ENCODE measurements at regions not wholly inside any gene's neighbourhood (a gene's known extent, or its start where the extent isn't known, plus 50 kb on each side); places are given as distances from the start of the nearest gene placed in this dataset.

DNA sequence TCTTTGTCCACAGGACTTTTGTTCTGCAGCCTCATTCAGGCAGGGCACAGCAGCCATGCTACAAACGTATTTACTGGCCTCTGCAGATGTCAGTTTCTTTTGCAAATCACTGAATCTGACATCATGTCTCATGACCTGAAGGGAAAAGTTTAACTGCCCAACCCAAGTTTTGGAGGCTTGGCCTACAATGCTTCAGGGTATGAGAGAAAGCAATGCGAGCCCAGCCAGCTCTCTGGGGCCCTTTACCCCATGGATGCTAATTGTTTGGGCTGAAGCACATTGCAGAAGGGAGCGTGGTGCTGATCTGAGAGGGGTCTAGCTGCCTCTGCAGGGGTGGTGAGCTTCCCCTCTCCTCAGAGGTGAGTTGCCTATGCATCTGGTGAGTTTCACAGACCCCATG, 179.9 kb upstream of the CXCL12 start:
- Histone ChIP-seq H4K20me1 (ENCODE audit: low read depth) (no peaks in the 10 kb centered on the region), H3K9ac (no peak overlapping the region), H3K27ac (no peak overlapping the region), H3K79me2 (ENCODE audit: low read depth) (no peaks in the 10 kb centered on the region), H3K4me2 (no peak overlapping the region), H3K4me1 (peaks cover 8% of the 10 kb centered on the region), H3K36me3 (no peaks in the 10 kb centered on the region), H2AFZ (replicated peaks) (peak overlapping the region; percentile 11), H3K4me3 (no peak overlapping the region), H3F3A (ENCODE audit: low read depth) (no peaks in the 10 kb centered on the region), H3K27me3 (no peaks in the 10 kb centered on the region), H3K9me3 (ENCODE audit: low read depth) (no peaks in the 10 kb centered on the region)
- DNase-seq (ENCODE audit: low spot score), result no peak
- Mint-ChIP-seq H3K4me1 (no peaks in the 10 kb centered on the region), H3K36me3 (no peaks in the 10 kb centered on the region), H3K9me3 (no peaks in the 10 kb centered on the region), H3K4me3 (no peak overlapping the region), H3K27ac (no peak overlapping the region), H3K27me3 (ENCODE audit: insufficient read depth, low read depth) (peaks cover 6% of the 10 kb centered on the region)
- TF ChIP-seq EZH2 (IDR thresholded peaks at IDR 0.05), result no peak
- no peak for TF ChIP-seq CTCF (IDR thresholded peaks at IDR 0.05)
- no peak for TF ChIP-seq EZH2phosphoT487 (IDR thresholded peaks at IDR 0.05)

- no peak overlapping the region for H2AFZ ChIP-seq (replicated peaks)
- no peaks in the 10 kb centered on the region for H3K79me2 ChIP-seq (ENCODE audit: low read depth)
- no peaks in the 10 kb centered on the region for H4K20me1 ChIP-seq (ENCODE audit: low read depth)
- no peak for DNase-seq (ENCODE audit: low spot score)
- H3F3A ChIP-seq (ENCODE audit: low read depth), result no peaks in the 10 kb centered on the region
- Mint-ChIP-seq H3K27me3 (ENCODE audit: insufficient read depth, low read depth) (peaks cover 3% of the 10 kb centered on the region), H3K9me3 (no peaks in the 10 kb centered on the region), H3K27ac (no peak overlapping the region), H3K4me3 (no peak overlapping the region), H3K4me1 (no peaks in the 10 kb centered on the region), H3K36me3 (no peaks in the 10 kb centered on the region)
- H3K36me3 ChIP-seq, result no peaks in the 10 kb centered on the region
- no peaks in the 10 kb centered on the region for H3K27me3 ChIP-seq
- no peak overlapping the region for H3K4me2 ChIP-seq
- peaks cover 8% of the 10 kb centered on the region for H3K4me1 ChIP-seq
- no peak overlapping the region for H3K9ac ChIP-seq
- no peak overlapping the region for H3K27ac ChIP-seq
- no peaks in the 10 kb centered on the region for H3K9me3 ChIP-seq (ENCODE audit: low read depth)
- TF ChIP-seq EZH2 (IDR thresholded peaks at IDR 0.05), result no peak
- no peak for TF ChIP-seq EZH2phosphoT487 (IDR thresholded peaks at IDR 0.05)
- TF ChIP-seq CTCF (IDR thresholded peaks at IDR 0.05), result no peak
- no peak overlapping the region for H3K4me3 ChIP-seq
Observed at GRCh38 chr10:44566786-44567185, 181.9 kb upstream of the CXCL12 start.

- Histone ChIP-seq H3K27me3 (no peaks in the 10 kb centered on the region), H3K27ac (no peak overlapping the region), H3K4me2 (no peak overlapping the region), H2AFZ (replicated peaks) (no peak overlapping the region), H4K20me1 (ENCODE audit: low read depth) (no peaks in the 10 kb centered on the region), H3K9me3 (ENCODE audit: low read depth) (no peaks in the 10 kb centered on the region), H3K4me1 (peaks cover 8% of the 10 kb centered on the region), H3K4me3 (no peak overlapping the region), H3K9ac (no peak overlapping the region), H3F3A (ENCODE audit: low read depth) (no peaks in the 10 kb centered on the region), H3K79me2 (ENCODE audit: low read depth) (no peaks in the 10 kb centered on the region), H3K36me3 (no peaks in the 10 kb centered on the region)
- DNase-seq (ENCODE audit: low spot score), result no peak
- Mint-ChIP-seq H3K4me3 (no peak overlapping the region), H3K9me3 (no peaks in the 10 kb centered on the region), H3K27me3 (ENCODE audit: insufficient read depth, low read depth) (peaks cover 3% of the 10 kb centered on the region), H3K27ac (no peak overlapping the region), H3K36me3 (no peaks in the 10 kb centered on the region), H3K4me1 (no peaks in the 10 kb centered on the region)
- TF ChIP-seq EZH2phosphoT487 (IDR thresholded peaks at IDR 0.05) (no peak), CTCF (IDR thresholded peaks at IDR 0.05) (no peak), EZH2 (IDR thresholded peaks at IDR 0.05) (no peak)
Observed at GRCh38 chr10:44567471-44567870, 182.6 kb upstream of the CXCL12 start.
